Keratinocyte (primary cell): ENCODE measurements at regions not wholly inside any gene's neighbourhood (a gene's known extent, or its start where the extent isn't known, plus 50 kb on each side); places are given as distances from the start of the nearest gene placed in this dataset.

Experiments
- DNase-seq: peaks from one replicate; pipeline ENCODE4 v3.0.0-alpha.2; 2011; ENCODE audit warnings: low read depth, missing footprints, low spot score
- FAIRE-seq: peaks from 2 replicates; lab custom pipeline; 2011; peaks lifted over from hg19 to GRCh38; lab: Jason Lieb, UNC
- H2AFZ ChIP-seq: 2 replicates; pipeline ENCODE4 v1.6.0; 2012; ENCODE audit warnings: low read length, control low read depth, inconsistent platforms; ENCODE audit not compliant: control insufficient read depth
- H3K27ac ChIP-seq: 2 replicates; pipeline ENCODE4 v1.5.1; 2011; ENCODE audit warnings: low read length; ENCODE audit not compliant: control insufficient read depth, insufficient read depth
- H3K27me3 ChIP-seq: 3 replicates; pipeline ENCODE4 v1.6.0; 2011; ENCODE audit warnings: low read length; ENCODE audit not compliant: control insufficient read depth, insufficient read depth; ENCODE audit errors: extremely low read depth
- H3K36me3 ChIP-seq, 2 experiments: 2 replicates in 1 of 2; 3 replicates in 1 of 2; pipeline ENCODE4 v1.5.1; 2011; ENCODE audit warnings: low read length in 2 of 2, mild to moderate bottlenecking in 1 of 2; ENCODE audit not compliant: control insufficient read depth in 2 of 2, insufficient read depth in 2 of 2; ENCODE audit errors: extremely low read depth in 1 of 2
- H3K4me1 ChIP-seq: 3 replicates; pipeline ENCODE4 v1.5.1; 2011; ENCODE audit warnings: low read length; ENCODE audit not compliant: control insufficient read depth, insufficient read depth; ENCODE audit errors: extremely low read depth
- H3K4me2 ChIP-seq: 3 replicates; pipeline ENCODE4 v1.6.0; 2011; ENCODE audit warnings: low read depth, low read length; ENCODE audit not compliant: control insufficient read depth, insufficient read depth; ENCODE audit errors: extremely low read depth
- H3K4me3 ChIP-seq, 3 experiments: fragments of 200-600 bp in 1 of 3; sonication (generic) in 1 of 3; 2 replicates in 2 of 3; 3 replicates in 1 of 3; pipeline ENCODE4 v1.5.1; 2011 to 2016; ENCODE audit warnings: low read length in 3 of 3, mild to moderate bottlenecking in 3 of 3, control low read depth in 2 of 3, inconsistent platforms in 1 of 3, low read depth in 1 of 3, mixed read lengths in 1 of 3, mixed run types in 1 of 3, moderate library complexity in 1 of 3; ENCODE audit not compliant: control insufficient read depth in 2 of 3, insufficient read depth in 2 of 3; ENCODE audit errors: extremely low read depth in 1 of 3
- H3K79me2 ChIP-seq: 2 replicates; pipeline ENCODE4 v1.6.0; 2012; ENCODE audit warnings: low read length; ENCODE audit not compliant: control insufficient read depth, insufficient read depth
- H3K9ac ChIP-seq: 3 replicates; pipeline ENCODE4 v1.6.0; 2011; ENCODE audit warnings: low read length; ENCODE audit not compliant: control insufficient read depth, insufficient read depth; ENCODE audit errors: extremely low read depth
- H3K9me1 ChIP-seq: 3 replicates; pipeline ENCODE4 v1.6.0; 2011; ENCODE audit warnings: low read length; ENCODE audit not compliant: control insufficient read depth, insufficient read depth; ENCODE audit errors: extremely low read depth
- H3K9me3 ChIP-seq: 2 replicates; pipeline ENCODE4 v1.5.1; 2012; ENCODE audit warnings: low read depth, low read length; ENCODE audit not compliant: control insufficient read depth
- H4K20me1 ChIP-seq: 3 replicates; pipeline ENCODE4 v1.6.0; 2011; ENCODE audit warnings: low read length; ENCODE audit not compliant: control insufficient read depth, insufficient read depth; ENCODE audit errors: extremely low read depth
- EZH2 ChIP-seq: IDR thresholded peaks from one replicate; pipeline ENCODE4 v1.6.1; 2012; ENCODE audit warnings: inconsistent platforms, mild to moderate bottlenecking, low read length, moderate library complexity
- dilution Hi-C: fragments of 300-500 bp; cut with MboI; formaldehyde crosslinking; loops from one replicate; pipeline ENCODE4 v1.7.0; 2020; ENCODE audit warnings: low sequenced_read_pairs; ENCODE audit not compliant: extremely low pct_ligation_motif_present
- TF ChIP-seq, protein P1 (sequence below), 3 experiments: IDR thresholded peaks in 1 of 3; conservative IDR thresholded peaks in 1 of 3; optimal IDR thresholded peaks in 1 of 3; 2 replicates in 2 of 3; 3 replicates in 1 of 3; pipeline versions ENCODE3 to v1.5.1; 2011; ENCODE audit warnings: low read length in 3 of 3, mild to moderate bottlenecking in 3 of 3, moderate library complexity in 2 of 3, control low read depth in 1 of 3, inconsistent platforms in 1 of 3; ENCODE audit not compliant: insufficient read depth in 2 of 3; ENCODE audit errors: extremely low read depth in 1 of 3

DNA sequence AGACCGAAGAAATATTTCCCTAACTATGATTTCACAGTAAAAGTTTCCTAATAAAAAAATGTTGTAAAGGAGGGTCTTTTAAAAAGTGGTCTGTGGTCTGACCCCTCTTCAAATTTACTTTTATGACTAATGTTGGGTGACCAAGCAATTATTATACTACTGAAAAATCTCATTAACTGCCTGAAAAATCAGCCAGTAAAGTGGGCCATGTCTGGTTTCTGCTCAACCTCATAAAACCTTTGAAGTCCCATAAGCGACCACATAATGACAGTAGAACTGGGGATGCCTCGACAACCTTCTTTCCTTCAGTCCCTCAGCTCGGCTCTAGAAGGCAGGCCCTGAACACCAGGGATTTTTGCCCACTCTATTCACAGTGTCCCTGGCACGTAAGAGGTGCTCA, 434.3 kb downstream of the EFNB2 start:
- no peak for TF ChIP-seq EZH2
- H3K4me1 ChIP-seq: peaks cover 36% of the 10 kb centered on the region

DNA sequence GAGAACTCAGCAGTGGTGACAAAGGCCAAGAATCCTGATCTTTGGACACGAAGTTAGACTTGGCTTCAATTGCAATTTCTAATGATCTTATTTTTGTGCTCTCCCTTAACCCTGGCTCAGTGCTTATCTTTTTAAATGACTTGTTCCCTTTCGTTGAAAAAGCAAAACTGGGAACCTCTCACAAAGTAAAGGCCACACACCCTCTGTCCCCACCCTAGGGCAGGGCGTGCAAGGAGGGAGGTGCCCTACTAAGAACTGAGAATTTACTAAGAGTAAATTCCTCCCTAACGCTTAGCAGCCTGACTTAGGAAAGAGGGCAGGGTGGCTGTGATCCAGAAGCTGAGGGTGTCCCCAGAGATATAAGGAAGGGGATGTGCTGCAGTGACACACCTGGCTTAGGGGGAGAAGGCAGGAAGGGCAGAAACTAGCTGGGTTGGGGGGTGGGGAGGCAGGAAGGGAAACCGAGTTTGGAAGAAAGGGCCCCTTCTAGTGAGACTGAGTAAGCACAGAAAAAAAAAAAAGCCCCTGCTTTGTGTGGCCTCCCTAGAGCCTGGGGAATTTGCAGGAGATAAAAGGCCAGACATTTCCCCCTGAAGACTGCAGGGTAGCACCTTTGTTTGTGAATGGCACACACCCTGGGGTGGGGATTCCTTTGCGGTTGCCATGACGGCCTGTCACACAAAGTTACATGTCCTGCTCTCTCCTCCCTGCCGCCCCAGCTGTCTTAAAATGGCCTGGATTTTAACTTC, 435.1 kb downstream of the EFNB2 start:
- Histone ChIP-seq H3K79me2 (no peaks in the 10 kb centered on the region), H3K4me2 (peak overlapping the region; percentile 31), H3K9ac (peak overlapping the region; percentile 18), H3K4me3 (no peak overlapping the region), H3K4me1 (peaks cover 36% of the 10 kb centered on the region), H4K20me1 (no peaks in the 10 kb centered on the region), H3K27ac (peak overlapping the region; percentile 8), H3K27me3 (no peaks in the 10 kb centered on the region), H3K9me3 (peaks cover 4% of the 10 kb centered on the region), H3K36me3 (no peaks in the 10 kb centered on the region), H3K9me1 (no peaks in the 10 kb centered on the region), H2AFZ (peak overlapping the region; percentile 43)
- dilution Hi-C loops: no loop called here
- FAIRE-seq (peak; percentile 43), DNase-seq (no peak)
- TF ChIP-seq, protein P1, sequence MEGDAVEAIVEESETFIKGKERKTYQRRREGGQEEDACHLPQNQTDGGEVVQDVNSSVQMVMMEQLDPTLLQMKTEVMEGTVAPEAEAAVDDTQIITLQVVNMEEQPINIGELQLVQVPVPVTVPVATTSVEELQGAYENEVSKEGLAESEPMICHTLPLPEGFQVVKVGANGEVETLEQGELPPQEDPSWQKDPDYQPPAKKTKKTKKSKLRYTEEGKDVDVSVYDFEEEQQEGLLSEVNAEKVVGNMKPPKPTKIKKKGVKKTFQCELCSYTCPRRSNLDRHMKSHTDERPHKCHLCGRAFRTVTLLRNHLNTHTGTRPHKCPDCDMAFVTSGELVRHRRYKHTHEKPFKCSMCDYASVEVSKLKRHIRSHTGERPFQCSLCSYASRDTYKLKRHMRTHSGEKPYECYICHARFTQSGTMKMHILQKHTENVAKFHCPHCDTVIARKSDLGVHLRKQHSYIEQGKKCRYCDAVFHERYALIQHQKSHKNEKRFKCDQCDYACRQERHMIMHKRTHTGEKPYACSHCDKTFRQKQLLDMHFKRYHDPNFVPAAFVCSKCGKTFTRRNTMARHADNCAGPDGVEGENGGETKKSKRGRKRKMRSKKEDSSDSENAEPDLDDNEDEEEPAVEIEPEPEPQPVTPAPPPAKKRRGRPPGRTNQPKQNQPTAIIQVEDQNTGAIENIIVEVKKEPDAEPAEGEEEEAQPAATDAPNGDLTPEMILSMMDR (optimal IDR thresholded peaks at IDR 0.05 in 1 of 3, IDR thresholded peaks at IDR 0.05 in 1 of 3, conservative IDR thresholded peaks at IDR 0.05 in 1 of 3; ENCODE audit: extremely low read depth in 1 of 3, insufficient read depth in 2 of 3, low read length in 3 of 3): no peak
- TF ChIP-seq EZH2: no peak

More for the DNA sequence above, 434.3 kb downstream of the EFNB2 start:
- Histone ChIP-seq H3K27me3 (no peaks in the 10 kb centered on the region), H3K4me3 (no peak overlapping the region), H3K9ac (no peak overlapping the region), H4K20me1 (no peaks in the 10 kb centered on the region), H3K79me2 (no peaks in the 10 kb centered on the region), H3K27ac (no peak overlapping the region), H3K4me2 (no peak overlapping the region), H3K9me1 (no peaks in the 10 kb centered on the region), H3K9me3 (peaks cover 4% of the 10 kb centered on the region), H3K36me3 (no peaks in the 10 kb centered on the region), H2AFZ (no peak overlapping the region)
- dilution Hi-C loops: no loop called here
- DNase-seq (no peak), FAIRE-seq (no peak)

DNA sequence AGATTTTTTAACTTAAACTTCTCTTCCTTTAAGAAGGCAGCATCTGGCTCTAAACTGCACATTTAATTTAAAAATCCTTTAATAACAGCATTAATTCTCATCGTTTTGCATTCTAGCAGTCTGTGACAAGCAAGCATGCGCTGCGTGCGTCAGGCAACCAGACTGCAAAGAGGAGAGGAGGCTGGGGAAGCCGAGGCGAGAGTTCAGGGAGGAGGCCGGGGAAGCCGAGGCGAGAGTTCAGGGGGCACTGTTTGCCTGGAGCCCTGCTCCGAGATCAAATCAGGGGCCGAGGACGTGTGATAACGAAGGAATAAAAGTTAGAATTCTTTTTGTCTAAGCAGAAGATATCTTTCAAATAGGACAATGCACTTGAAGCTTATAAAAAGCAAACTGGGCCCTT, 435.7 kb downstream of the EFNB2 start:
- Histone ChIP-seq H3K27me3 (no peaks in the 10 kb centered on the region), H3K9ac (no peak overlapping the region), H3K4me1 (peaks cover 30% of the 10 kb centered on the region), H3K27ac (no peak overlapping the region), H3K9me1 (no peaks in the 10 kb centered on the region), H3K36me3 (no peaks in the 10 kb centered on the region), H3K4me3 (no peak overlapping the region), H3K4me2 (peak overlapping the region; percentile 31), H4K20me1 (no peaks in the 10 kb centered on the region), H2AFZ (peak overlapping the region; percentile 43), H3K79me2 (no peaks in the 10 kb centered on the region), H3K9me3 (peaks cover 4% of the 10 kb centered on the region)
- DNase-seq: no peak
- dilution Hi-C loops: no loop called here
- FAIRE-seq: no peak
- TF ChIP-seq, protein P1 (optimal IDR thresholded peaks at IDR 0.05 in 1 of 3, IDR thresholded peaks at IDR 0.05 in 1 of 3, conservative IDR thresholded peaks at IDR 0.05 in 1 of 3; ENCODE audit: extremely low read depth in 1 of 3, insufficient read depth in 2 of 3, low read length in 3 of 3): no peak
- TF ChIP-seq EZH2: no peak
